ENCODE measurements at regions not wholly inside any gene's neighbourhood (a gene's known extent, or its start where the extent isn't known, plus 50 kb on each side); places are given as distances from the start of the nearest gene placed in this dataset.
"Not testable (repeated sequence)": the region's sequence is repeated elsewhere in the genome, so short reads cannot be mapped to it uniquely, and the experiment has no call there.

DNA sequence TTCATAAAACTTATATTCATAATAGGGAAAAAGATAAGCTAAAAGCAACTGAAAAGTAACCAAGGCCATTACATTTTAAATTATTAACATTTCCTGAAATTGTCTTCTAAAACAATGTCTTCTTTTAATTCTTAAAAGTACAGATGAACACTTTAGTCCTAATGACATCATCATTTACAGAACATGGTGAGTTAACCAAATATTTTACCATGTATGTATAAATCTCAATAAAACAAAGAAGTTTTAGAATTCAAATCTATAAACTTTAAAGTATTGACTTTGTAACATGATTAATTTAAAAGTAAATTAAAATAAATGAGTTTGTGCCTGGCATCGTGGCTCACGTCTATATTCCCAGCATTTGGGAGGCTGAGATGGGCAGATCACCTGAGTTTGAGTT is 125.9 kb upstream of the PRSS16 start:
- CTCF ChIA-PET, result no interaction called here
- POLR2A ChIA-PET, result no interaction called here
- TF ChIP-seq SUZ12 (IDR thresholded peaks at IDR 0.05), result no peak
- TF ChIP-seq FOXK2 (IDR thresholded peaks at IDR 0.05), result no peak
- TF ChIP-seq BHLHE40 (IDR thresholded peaks at IDR 0.05; ENCODE audit: borderline replicate concordance), result no peak
- TF ChIP-seq SP1 (IDR thresholded peaks at IDR 0.05), result no peak
- no peak for TF ChIP-seq NFRKB (IDR thresholded peaks at IDR 0.05)
- no peak for TF ChIP-seq CTBP1 (IDR thresholded peaks at IDR 0.05; ENCODE audit: borderline replicate concordance)
- TF ChIP-seq FOXM1 (IDR thresholded peaks at IDR 0.05; ENCODE audit: borderline replicate concordance), result no peak
- no peak for TF ChIP-seq TARDBP (IDR thresholded peaks at IDR 0.05)
- TF ChIP-seq FOXA1 (IDR thresholded peaks at IDR 0.05), result no peak
- no peak for DNase-seq (ENCODE audit: extremely low spot score)

DNA sequence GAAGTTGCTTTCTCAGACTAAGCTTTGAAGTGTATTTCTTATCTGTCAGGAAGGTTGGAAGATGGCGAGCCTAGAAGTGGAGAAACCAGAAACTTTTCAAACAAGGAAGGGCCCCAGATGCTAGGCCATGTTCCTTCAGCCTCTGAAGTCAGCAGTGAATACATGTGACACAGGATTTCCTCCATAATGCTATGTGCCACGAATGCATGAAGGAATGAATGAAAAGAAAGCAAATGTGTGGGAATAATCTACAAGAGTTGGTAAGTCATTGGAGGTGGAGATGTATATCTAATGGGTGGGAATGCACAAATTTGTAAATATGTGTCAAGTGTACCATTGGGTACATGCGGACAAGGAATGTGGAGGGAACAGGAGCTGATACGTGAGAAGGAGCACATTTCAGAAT is 123.2 kb upstream of the PRSS16 start:
- no peak for DNase-seq (ENCODE audit: extremely low spot score)
- TF ChIP-seq L3MBTL2 (conservative IDR thresholded peaks at IDR 0.05) (no peak), BHLHE40 (IDR thresholded peaks at IDR 0.05; ENCODE audit: borderline replicate concordance) (no peak), ZNF384 (IDR thresholded peaks at IDR 0.05) (no peak), NFRKB (IDR thresholded peaks at IDR 0.05) (no peak), HDGF (IDR thresholded peaks at IDR 0.05; ENCODE audit: borderline replicate concordance) (no peak), FOXA1 (IDR thresholded peaks at IDR 0.05) (no peak), TARDBP (IDR thresholded peaks at IDR 0.05) (no peak), LEF1 (IDR thresholded peaks at IDR 0.05; ENCODE audit: borderline replicate concordance) (no peak), ARNT (IDR thresholded peaks at IDR 0.05) (no peak)
- ChIA-PET POLR2A (interaction anchor here (0.6 kb wide), 1 partner anchor 9 kb away, joined by 4 read pairs; no protein-coding TSS in a partner anchor), CTCF (no interaction called here)

DNA sequence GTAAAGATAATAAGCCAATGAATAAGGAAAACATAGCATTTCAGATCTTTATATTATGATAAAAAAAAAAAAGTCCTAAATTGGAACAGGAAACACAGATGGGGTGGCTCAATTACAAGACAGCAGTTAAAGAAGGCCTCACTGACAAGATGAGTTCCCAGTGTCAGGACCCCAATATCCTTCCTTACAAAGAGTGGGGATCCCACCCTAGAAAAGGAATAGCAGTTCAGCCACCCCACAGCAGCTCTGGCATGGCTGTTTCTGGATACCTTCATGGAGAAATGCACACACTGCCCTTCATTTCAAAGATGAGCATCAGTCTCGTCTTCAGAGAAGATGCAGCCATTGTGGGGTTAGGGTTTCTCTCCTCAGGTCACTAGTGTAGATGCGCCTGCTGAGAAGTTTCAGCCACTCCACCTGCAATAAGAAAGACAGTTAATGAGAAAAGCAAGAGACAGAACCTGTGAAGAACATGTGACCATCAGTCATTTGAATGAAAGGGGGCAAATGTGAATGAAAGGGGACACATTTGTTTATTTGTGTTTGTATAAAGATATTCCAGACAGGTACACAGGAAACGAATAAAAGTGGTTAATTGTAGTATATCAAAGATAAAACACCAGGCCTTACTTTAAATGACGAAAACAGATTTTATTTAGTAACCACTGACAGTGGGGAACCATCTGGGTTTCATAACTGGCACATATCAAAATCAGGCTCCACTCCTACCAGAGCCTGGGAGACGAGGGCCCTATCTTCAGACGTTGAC is 121.3 kb upstream of the PRSS16 start:
- no peak for DNase-seq (ENCODE audit: extremely low spot score)
- ChIA-PET CTCF (interaction anchor here (0.5 to 1.1 kb wide), 7 partner anchors 8 to 770 kb away, joined by 3 to 4 read pairs (median 4); no protein-coding TSS in a partner anchor), POLR2A (interaction anchor here (0.7 to 9.3 kb wide), 3 partner anchors 20 to 767 kb away, joined by 3 to 439 read pairs (median 4); a partner anchor contains a TSS)
- TF ChIP-seq LEF1 (IDR thresholded peaks at IDR 0.05; ENCODE audit: borderline replicate concordance) (no peak), SUZ12 (IDR thresholded peaks at IDR 0.05) (no peak), ARNT (IDR thresholded peaks at IDR 0.05) (no peak), L3MBTL2 (conservative IDR thresholded peaks at IDR 0.05) (no peak), HDGF (IDR thresholded peaks at IDR 0.05; ENCODE audit: borderline replicate concordance) (no peak), ZNF384 (IDR thresholded peaks at IDR 0.05) (no peak), FOXA1 (IDR thresholded peaks at IDR 0.05) (no peak), BHLHE40 (IDR thresholded peaks at IDR 0.05; ENCODE audit: borderline replicate concordance) (no peak), FOXM1 (IDR thresholded peaks at IDR 0.05; ENCODE audit: borderline replicate concordance) (no peak), SP1 (IDR thresholded peaks at IDR 0.05) (no peak), ELF4 (IDR thresholded peaks at IDR 0.05) (no peak)
- TF ChIP-seq, protein P1, sequence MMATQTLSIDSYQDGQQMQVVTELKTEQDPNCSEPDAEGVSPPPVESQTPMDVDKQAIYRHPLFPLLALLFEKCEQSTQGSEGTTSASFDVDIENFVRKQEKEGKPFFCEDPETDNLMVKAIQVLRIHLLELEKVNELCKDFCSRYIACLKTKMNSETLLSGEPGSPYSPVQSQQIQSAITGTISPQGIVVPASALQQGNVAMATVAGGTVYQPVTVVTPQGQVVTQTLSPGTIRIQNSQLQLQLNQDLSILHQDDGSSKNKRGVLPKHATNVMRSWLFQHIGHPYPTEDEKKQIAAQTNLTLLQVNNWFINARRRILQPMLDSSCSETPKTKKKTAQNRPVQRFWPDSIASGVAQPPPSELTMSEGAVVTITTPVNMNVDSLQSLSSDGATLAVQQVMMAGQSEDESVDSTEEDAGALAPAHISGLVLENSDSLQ (IDR thresholded peaks at IDR 0.05), result no peak

DNA sequence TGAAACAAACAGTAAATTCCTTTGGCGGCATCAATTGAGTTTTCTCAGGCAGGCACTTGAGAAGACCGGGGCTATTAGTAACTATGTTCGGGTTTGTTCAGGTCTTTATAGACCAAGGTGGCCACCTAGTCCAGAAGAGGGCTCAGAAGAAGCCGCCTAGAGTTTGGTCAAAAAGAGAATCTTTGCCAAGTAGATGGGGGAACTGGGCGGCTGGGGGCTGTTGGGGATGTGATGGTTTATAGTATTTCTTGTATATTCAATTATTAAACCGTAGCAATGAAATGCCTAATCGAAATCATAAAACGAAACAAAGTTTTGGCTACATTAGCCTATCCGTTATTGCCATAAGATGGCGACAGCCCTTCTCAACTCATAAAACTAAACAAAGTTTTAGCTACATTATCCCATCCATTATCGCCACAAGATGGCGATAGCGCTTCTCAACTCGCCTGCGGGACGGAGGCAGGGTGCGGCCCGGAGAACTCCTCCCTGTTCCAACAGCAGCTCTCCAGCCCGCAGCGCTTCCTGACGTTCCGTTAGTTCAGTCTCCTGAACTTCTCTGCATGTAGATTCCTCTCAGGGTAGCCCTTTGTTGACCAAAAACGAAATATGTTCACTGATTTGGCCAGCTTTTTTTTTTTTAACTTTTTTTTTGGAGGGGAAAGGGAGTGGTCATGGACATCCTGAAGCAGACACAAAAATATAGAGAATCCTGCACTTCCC is 120.5 kb upstream of the PRSS16 start:
- ChIA-PET POLR2A (interaction anchor here (1.0 to 9.3 kb wide), 4 partner anchors 10 to 768 kb away, joined by 3 to 439 read pairs (median 3); a partner anchor contains a TSS), CTCF (interaction anchor here (0.5 to 1.1 kb wide), 9 partner anchors 8 to 1754 kb away, joined by 3 to 4 read pairs (median 4); no protein-coding TSS in a partner anchor)
- TF ChIP-seq ZNF384 (IDR thresholded peaks at IDR 0.05), result no peak
- TF ChIP-seq FOXM1 (IDR thresholded peaks at IDR 0.05; ENCODE audit: borderline replicate concordance), result no peak
- no peak for TF ChIP-seq L3MBTL2 (conservative IDR thresholded peaks at IDR 0.05)
- no peak; the same call in 1 of the 2 replicates for TF ChIP-seq CTBP1 (IDR thresholded peaks at IDR 0.05; ENCODE audit: borderline replicate concordance)
- no peak for TF ChIP-seq HDGF (IDR thresholded peaks at IDR 0.05; ENCODE audit: borderline replicate concordance)
- TF ChIP-seq LEF1 (IDR thresholded peaks at IDR 0.05; ENCODE audit: borderline replicate concordance), result no peak
- TF ChIP-seq, protein P1 (IDR thresholded peaks at IDR 0.05), result no peak
- TF ChIP-seq TARDBP (IDR thresholded peaks at IDR 0.05), result no peak
- no peak for TF ChIP-seq FOXA1 (IDR thresholded peaks at IDR 0.05)
- TF ChIP-seq SP1 (IDR thresholded peaks at IDR 0.05), result no peak
- no peak for TF ChIP-seq ARNT (IDR thresholded peaks at IDR 0.05)
- DNase-seq (ENCODE audit: extremely low spot score), result peak; percentile 70

DNA sequence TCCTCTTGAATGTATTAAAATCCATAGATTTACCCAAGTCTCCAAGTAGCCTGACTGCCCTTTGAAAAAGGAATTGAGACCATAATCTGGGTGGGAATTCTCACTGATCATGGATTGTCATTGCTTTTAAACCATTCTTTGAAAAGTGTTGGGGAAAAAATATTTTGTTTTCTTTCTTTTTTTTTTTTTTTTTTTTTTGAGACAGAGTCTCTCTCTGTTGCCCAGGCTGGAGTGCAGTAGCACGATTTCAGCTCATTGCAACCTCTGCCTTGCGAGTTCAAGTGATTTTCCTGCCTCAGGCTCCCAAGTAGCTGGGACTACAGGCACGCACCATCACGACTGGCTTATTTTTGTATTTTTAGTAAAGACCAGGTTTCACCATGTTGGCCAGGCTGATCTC is 119.6 kb upstream of the PRSS16 start:
- POLR2A ChIA-PET, result interaction anchor here (1.0 to 9.3 kb wide), 2 partner anchors 9 to 19 kb away, joined by 3 to 439 read pairs; a partner anchor contains a TSS
- CTCF ChIA-PET; DNase-seq (ENCODE audit: extremely low spot score): not testable (repeated sequence)
- TF ChIP-seq ZNF384 (IDR thresholded peaks at IDR 0.05), result peak; percentile 90

DNA sequence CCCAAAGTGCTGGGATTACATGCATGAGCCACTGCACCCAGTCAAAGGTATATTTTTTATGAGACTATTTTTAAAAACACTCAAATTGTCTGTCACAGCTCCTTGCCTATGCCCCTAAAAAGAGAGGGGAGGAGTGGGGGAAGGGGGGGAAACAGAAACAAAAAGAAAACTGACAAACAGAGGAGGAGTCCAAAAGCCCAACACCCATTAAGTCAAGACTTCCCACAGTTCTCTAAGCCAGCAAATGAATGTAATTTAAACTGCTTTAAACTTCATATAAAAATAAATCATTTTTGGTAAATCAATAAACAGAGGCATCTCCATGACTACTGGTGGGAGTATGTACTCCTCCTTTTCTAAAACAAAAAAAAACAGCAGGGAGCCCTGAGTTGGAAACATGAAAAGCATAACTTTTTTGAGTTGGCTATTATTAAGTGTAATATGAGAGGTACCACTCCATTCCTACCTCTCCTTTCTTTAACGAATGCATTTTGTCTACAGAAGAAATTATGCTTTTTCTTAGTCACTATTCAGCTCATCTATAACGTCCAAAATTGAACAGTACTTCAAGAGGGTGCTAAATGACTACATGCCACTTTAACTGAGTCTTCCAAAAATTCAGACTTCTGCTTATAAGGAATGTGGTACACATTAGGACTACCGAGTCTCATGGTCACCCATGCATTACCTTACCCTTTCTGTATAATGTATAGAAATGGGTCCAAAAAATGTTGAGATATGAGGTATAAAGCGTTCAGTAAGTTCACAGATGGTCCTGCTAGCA is 119.0 kb upstream of the PRSS16 start:
- ChIA-PET CTCF (no interaction called here), POLR2A (interaction anchor here (9.3 kb wide), 1 partner anchor 18 kb away, joined by 439 read pairs; a partner anchor contains a TSS)
- no peak for DNase-seq (ENCODE audit: extremely low spot score)
- TF ChIP-seq FOXM1 (IDR thresholded peaks at IDR 0.05; ENCODE audit: borderline replicate concordance), result no peak
- no peak for TF ChIP-seq FOXK2 (IDR thresholded peaks at IDR 0.05)
- no peak for TF ChIP-seq FOXA1 (IDR thresholded peaks at IDR 0.05)
- TF ChIP-seq LEF1 (IDR thresholded peaks at IDR 0.05; ENCODE audit: borderline replicate concordance), result no peak
- TF ChIP-seq SUZ12 (IDR thresholded peaks at IDR 0.05), result no peak
- TF ChIP-seq TARDBP (IDR thresholded peaks at IDR 0.05), result no peak
- peak; percentile 89 for TF ChIP-seq ZNF384 (IDR thresholded peaks at IDR 0.05)
- TF ChIP-seq, protein P1 (IDR thresholded peaks at IDR 0.05), result peak; percentile 76
- TF ChIP-seq NFRKB (IDR thresholded peaks at IDR 0.05), result no peak
- no peak for TF ChIP-seq L3MBTL2 (conservative IDR thresholded peaks at IDR 0.05)
- no peak; the same call in 1 of the 2 replicates for TF ChIP-seq CTBP1 (IDR thresholded peaks at IDR 0.05; ENCODE audit: borderline replicate concordance)
